A673 (cell line): ENCODE measurements at regions not wholly inside any gene's neighbourhood (a gene's known extent, or its start where the extent isn't known, plus 50 kb on each side); places are given as distances from the start of the nearest gene placed in this dataset.

ENCODE experiments used
- CTCF ChIP-seq: fragments of 300-800, 200-600 bp; sonication (generic); conservative IDR thresholded peaks from 2 replicates; pipeline ENCODE4 v1.5.1; 2017; ENCODE audit warnings: low read depth, mild to moderate bottlenecking, antibody characterized with exemption, low read length, moderate library complexity, mixed read lengths
- EZH2 ChIP-seq: fragments of 200-600 bp; sonication (generic); IDR thresholded peaks from 2 replicates; pipeline ENCODE4 v1.6.1; 2017; ENCODE audit warnings: borderline replicate concordance, low read depth, mild to moderate bottlenecking, mixed read lengths, antibody characterized with exemption, low read length; ENCODE audit not compliant: poor library complexity, severe bottlenecking

GRCh38 chr9:104022083-104022482 lies 72.0 kb upstream of the SMC2 start:
- TF ChIP-seq CTCF (no peak), EZH2 (no peak)
